ENCODE measurements at regions not wholly inside any gene's neighbourhood (a gene's known extent, or its start where the extent isn't known, plus 50 kb on each side); places are given as distances from the start of the nearest gene placed in this dataset.

DNA sequence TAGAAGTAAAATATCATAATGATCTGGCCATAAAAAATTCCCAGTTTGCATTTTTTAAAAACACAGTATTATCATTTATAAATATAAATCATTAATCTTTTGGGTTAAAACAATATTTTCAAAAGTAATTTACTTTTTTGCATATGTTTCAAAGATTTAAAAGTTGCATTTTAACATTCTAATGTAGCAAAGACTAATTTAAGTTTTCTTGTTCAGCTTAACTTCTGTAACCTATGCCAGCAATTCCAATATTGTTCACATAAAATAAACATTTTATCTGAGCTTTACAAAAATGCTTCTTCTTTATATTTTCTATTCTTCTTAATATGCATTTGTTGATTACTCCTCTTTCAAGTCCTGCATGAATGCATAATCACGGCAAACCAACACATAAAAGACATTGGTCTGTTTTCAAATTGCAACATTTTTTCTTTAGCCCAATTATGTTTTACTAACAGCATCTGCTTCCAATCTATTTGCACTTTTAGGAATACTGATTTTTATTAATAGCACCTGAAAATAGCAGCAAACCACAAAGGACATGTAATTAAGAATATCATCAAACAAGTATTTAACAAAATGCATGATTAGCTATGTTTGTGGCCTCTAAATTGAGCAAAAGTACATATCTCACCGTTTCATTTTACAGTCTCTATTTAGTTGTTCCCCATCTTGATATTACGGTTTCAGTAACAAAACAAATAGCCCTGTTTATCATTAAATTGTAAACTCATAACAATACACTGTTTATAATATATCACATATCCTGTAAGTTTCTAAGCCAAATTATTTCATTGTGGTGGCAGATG lies 286.9 kb upstream of the NFE2L3 start:
- TF ChIP-seq, protein P1, sequence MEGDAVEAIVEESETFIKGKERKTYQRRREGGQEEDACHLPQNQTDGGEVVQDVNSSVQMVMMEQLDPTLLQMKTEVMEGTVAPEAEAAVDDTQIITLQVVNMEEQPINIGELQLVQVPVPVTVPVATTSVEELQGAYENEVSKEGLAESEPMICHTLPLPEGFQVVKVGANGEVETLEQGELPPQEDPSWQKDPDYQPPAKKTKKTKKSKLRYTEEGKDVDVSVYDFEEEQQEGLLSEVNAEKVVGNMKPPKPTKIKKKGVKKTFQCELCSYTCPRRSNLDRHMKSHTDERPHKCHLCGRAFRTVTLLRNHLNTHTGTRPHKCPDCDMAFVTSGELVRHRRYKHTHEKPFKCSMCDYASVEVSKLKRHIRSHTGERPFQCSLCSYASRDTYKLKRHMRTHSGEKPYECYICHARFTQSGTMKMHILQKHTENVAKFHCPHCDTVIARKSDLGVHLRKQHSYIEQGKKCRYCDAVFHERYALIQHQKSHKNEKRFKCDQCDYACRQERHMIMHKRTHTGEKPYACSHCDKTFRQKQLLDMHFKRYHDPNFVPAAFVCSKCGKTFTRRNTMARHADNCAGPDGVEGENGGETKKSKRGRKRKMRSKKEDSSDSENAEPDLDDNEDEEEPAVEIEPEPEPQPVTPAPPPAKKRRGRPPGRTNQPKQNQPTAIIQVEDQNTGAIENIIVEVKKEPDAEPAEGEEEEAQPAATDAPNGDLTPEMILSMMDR (IDR thresholded peaks at IDR 0.05; ENCODE audit: low read depth, low read length): no peak
- TF ChIP-seq EZH2phosphoT487 (IDR thresholded peaks at IDR 0.05; ENCODE audit: low read depth): no peak

All from OCI-LY3 (cell line).